Frontal cortex (tissue), 3 donors: ENCODE measurements at regions not wholly inside any gene's neighbourhood (a gene's known extent, or its start where the extent isn't known, plus 50 kb on each side); places are given as distances from the start of the nearest gene placed in this dataset.

Experiments used
- DNase-seq, 2 donors: peaks; one replicate each; pipeline ENCODE4 v3.0.0; 2012; ENCODE audit warnings: low spot score in 2 of 2
- FAIRE-seq: peaks from 2 replicates; lab custom pipeline; 2012; peaks lifted over from hg19 to GRCh38; lab: Jason Lieb, UNC
- donor health status: control.
- donor health status: control.
- donor health status: control.

GRCh38 chr18:78514910-78515670, 464.5 kb upstream of the SALL3 start:
- DNase-seq (no peak), FAIRE-seq (no peak)

DNA sequence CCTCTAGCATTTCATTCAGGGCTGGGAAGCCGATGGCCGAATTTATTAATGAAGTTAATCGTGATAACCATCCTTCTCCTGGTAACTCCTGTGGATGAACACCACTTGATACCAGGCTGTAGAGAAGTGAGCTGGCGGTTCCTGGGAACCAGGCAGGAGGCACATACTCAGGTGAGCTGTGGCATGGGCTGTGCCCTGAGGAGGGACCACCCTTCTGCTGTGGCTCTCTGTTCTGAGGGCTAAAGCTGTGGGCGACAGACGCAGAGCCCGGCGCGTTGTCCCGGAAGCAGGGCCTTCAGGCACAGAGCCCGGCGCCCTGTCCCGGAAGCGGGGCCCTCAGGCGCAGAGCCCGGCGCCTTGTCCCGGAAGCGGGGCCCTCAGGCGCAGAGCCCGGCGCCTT, 462.3 kb upstream of the SALL3 start:
- DNase-seq (no peak), FAIRE-seq (no peak)

- DNase-seq (no peak), FAIRE-seq (no peak)
Measured at GRCh38 chr18:78517973-78518372, 461.6 kb upstream of the SALL3 start.

DNA sequence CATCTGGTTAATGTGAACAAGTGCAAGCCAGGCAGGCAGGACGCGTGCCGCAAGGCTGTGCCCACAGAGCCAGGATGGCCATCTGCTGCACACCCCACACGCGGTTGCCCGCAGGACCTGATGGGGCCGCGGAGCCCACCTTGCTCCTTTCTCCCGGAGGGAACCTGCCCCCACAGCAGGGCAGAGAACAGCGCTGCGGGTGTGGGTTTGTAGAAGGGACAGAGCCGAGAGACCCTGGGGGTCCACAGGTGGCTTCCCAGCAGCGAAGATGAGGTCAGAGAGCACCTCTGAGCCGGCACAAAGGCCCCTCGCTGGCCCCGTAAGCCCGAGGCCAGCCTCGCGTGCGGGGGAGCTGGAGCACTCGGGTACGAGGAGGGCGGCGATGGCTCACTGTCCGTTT, 460.8 kb upstream of the SALL3 start:
- FAIRE-seq, result no peak
- DNase-seq, result no peak

DNA sequence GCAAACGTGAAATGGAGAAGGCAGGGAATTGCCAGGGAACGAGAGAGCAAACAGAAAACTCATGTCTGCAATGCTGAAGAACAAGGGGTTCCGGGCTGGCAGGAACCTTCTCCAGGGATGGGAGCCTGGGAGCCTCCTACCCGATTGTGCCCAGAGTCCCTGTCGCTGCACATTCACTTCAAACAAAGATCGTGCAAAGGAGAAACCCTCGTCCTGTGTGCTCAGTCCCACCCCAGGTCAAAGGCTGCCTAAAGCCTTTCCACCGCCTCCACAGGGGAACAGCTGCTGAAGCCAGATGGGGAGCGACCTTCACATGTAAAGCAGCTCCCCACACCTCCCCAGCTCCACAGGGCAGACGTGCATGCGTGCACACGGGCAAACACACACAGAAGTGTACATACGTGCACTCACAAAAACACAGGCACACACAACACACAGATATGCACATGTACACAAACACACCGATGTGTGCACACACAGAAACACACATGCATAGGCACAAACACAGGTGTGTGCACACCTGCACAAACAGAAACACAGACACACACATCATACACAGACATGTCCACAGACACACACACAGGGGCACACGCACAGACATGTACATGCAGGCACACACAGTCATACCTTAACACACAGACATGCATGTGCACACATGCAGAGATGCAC, 460.1 kb upstream of the SALL3 start:
- no peak for FAIRE-seq

DNA sequence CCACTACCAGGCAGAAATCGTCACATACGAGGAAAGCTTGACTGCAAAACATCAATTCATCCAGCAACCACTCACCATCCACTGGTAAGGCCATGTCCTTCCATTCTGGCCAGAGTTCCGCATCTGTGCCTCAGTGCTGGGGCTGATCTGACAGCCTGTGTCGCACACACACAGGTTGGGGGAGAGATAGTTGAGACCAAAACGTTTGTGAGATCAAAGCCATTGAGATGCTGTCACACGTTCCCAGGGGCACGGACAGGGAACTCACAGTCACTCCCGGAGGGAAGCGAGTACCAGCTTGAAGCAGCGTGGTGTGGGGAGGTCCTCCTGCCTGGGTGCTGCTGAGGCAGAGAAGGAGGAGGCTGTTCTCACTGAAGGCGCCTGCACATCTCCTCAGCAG, 458.5 kb upstream of the SALL3 start:
- no peak for FAIRE-seq

More for the DNA sequence above, 460.1 kb upstream of the SALL3 start:
- no peak for DNase-seq

GRCh38 chr18:78521744-78522143, 457.9 kb upstream of the SALL3 start:
- no peak for DNase-seq
- FAIRE-seq, result no peak

More for the DNA sequence above, 458.5 kb upstream of the SALL3 start:
- no peak for DNase-seq

DNA sequence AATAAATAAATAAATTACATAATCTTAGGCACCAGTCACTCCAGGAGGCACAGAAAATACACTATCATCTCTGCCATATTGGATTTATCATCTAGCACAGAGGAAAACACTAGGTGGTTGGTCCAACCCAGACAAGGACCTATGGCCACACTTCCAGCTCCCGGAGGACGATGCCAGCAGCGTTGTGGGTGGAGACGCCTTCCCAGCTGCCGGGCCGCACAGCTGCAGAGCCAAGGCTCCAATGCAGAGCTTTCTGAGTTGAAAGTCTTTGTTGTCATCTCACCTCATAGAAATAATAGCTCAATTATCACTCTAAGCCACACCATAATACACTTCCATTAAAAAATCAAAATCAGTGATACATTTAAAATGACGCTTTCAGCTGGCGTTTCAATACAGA, 457.1 kb upstream of the SALL3 start:
- FAIRE-seq, result no peak

DNA sequence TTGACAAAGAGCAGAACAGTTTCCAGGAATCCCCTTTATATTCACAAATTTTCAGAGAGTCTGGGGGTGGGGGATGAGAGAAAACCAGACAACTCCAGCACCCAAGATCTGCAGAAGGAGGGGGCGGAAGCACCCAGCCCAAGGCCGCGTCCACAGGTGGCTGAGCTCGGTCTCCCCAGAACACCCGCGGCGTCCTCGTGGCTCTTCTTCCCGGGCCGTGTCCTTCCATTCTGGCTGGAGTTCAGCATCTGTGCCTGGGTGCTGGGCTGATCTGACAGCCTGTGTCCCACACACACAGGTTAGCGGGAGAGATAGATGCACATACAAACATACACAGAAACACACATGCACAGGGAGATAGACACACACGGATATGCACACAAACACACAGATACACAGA, 455.8 kb upstream of the SALL3 start:
- FAIRE-seq (no peak), DNase-seq (no peak)

More for the DNA sequence above, 457.1 kb upstream of the SALL3 start:
- DNase-seq, result no peak

- peak; percentile 24 for FAIRE-seq
- no peak for DNase-seq
Measured at GRCh38 chr18:78525366-78526111, 454.1 kb upstream of the SALL3 start.

GRCh38 chr18:78526275-78526674, 453.3 kb upstream of the SALL3 start:
- DNase-seq (no peak), FAIRE-seq (no peak)

DNA sequence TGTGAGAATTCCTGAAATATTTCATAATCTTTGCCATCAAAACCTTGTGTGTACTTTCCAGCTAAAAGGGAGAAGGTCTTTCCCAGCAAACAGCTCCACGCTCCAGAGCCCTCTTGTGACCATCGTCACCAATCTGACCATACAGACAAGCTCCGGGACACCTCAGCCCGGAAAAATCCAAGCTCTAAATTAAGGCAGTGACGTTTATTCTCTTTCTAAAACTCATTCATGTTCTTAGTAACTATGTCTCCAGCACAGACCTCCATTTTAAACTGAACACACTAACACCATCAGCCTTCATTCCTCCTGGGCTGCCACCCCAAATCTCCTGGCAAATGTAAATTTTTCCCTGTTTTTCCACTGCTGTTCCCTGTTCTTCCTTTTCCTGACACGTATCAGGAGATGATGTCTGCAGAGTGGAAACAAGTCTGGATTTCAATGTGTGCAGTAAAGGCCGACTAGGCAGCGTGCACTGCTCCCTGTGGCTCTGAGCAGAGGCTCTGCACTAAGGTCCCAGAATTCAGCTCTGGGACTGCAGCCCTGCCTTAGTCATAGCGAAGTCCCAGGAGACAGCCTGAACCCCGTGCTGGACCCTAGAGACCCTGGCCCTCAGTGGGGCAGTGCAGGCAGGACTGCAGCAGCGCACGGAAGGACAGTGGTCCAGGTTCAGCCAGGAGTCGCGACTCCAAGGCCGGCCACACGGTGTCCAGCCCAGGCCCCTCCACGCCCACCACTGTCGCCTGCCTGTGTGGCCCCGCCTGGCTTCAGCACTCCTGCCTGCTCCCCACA, 452.5 kb upstream of the SALL3 start:
- FAIRE-seq (no peak), DNase-seq (no peak)

- FAIRE-seq (no peak), DNase-seq (no peak)
Measured at GRCh38 chr18:78527984-78528383, 451.6 kb upstream of the SALL3 start.

DNA sequence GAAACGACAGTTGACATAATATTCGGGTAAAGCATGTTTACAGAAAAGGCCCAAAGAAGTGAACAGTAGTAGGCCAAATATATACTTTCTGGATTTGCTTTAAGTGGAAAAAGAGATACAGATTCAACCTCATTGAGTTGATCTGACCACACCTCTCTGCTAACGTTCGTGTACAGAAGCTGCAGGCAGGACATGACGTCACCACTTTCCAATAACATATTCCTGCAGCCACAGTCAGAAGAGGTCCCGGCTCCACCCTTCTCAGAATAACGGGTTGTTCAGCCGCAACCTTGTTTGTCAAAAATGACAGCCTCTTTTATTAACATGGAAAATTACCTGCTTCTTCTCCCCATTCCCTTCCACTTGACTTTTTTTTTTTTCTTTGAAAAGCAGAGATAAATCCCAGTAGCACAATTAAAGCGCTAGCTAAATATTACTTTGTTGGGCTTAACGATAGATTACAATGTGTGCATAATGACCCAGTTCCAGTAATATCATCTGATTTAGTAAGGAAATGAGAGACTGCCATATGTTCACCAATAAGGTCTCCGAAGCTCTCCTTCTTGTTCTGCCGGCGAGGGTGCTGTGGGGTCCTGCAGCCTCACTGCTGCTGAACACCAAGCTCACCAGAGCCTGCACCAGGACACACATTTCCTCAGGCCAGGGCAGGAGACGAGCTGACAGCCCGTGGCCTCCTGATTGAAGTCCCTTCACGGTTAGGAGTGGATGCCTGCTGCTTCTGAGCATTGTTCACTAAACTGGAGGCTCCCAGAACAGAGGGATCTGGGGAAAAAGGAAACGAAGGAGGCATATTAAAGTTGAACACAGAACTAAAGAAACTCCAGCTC, 451.0 kb upstream of the SALL3 start:
- DNase-seq (no peak), FAIRE-seq (no peak)

DNA sequence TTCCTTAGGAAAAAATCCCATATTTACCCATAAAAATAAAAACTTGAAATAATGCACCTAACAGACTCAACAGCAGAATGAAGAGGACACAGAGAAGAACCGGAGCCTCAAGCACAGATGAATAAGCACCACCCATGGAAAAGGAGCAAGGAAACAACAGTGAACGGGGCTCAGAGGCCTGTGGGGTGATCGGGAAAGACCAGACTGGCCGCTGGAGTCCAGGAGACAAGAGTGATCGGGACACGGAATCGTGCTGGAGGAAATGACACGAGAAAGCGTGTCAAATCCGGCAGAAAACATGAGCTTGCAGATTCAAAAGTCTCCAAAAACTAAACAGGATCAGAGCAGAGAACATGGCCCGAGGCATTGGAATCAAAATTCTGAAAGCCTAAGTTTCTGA, 448.0 kb upstream of the SALL3 start:
- DNase-seq (no peak), FAIRE-seq (no peak)

DNA sequence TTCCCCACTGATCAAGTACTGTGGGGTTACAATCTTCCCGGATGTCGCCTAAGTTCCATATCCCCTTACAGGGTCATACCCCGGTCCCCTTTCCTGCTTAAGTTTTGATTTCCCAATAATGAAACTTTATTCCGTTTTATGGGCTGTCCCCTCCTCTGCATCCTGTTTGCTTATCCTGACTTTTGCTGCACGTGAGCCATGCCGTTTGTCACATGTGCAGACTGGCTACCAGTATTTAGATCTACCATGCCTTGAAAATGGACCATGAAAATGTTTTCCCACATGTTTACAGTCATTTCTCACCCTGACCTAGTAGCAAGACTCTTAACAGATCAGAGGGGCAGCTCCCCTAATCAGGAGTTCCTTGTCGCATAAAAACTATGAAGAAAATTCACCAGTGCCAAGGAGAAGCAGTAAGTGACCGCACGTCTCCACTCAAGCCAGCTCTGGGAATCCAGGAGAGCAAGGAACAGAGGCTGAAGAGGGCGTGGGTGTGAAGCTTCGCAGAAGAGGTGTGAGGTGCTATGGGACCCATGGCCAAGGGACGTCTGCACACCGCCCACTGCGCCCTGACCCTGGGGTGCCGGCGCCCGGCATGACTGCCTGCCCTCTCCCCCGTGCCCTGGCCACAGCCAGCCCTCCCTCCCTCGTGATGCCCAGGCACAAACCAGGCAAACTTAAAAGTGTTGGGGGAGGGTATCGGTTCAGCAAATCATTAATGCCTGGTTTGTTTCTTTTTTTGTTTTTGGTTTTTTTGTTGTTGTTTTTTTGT, 440.8 kb upstream of the SALL3 start:
- no peak for DNase-seq
- no peak for FAIRE-seq

GRCh38 chr18:78540636-78541529, 438.7 kb upstream of the SALL3 start:
- FAIRE-seq, result no peak
- no peak for DNase-seq

DNA sequence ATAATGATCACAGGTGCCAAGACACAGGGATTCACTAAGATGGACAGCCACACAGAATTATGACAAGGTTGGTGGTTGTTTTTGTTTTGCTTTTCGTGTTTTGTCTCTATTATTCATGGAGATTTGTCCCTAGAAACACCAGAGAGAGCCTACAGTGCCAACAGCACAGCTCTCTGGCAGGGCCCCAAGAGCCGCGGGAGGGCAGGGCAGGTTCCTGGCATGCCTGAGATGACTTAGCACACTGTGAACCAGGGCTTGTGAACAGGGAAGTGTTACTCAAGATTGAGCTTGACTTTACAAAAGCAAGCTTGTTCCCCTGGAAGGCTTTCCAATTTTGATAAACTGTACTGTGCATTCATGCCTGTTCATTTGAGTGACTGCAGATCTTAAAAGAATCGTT, 437.4 kb upstream of the SALL3 start:
- DNase-seq (peak; percentile 43 to 49), FAIRE-seq (no peak)
